GM19239 (cell line): ENCODE measurements at regions not wholly inside any gene's neighbourhood (a gene's known extent, or its start where the extent isn't known, plus 50 kb on each side); places are given as distances from the start of the nearest gene placed in this dataset.

Source experiments
- DNase-seq: peaks from one replicate; pipeline ENCODE4 v3.0.0; 2011; ENCODE audit warnings: low spot score; ENCODE audit not compliant: insufficient read length
- FAIRE-seq: peaks from 2 replicates; lab custom pipeline; 2011; peaks lifted over from hg19 to GRCh38; lab: Jason Lieb, UNC

- FAIRE-seq, result no peak
Measured at GRCh38 chr10:61319386-61320256, 133.6 kb downstream of the TMEM26 start.

GRCh38 chr10:61318429-61318828 is 134.8 kb downstream of the TMEM26 start:
- DNase-seq (no peak), FAIRE-seq (no peak)

More at GRCh38 chr10:61319386-61320256, 133.6 kb downstream of the TMEM26 start:
- no peak for DNase-seq

- no peak for FAIRE-seq
- no peak for DNase-seq
Measured at GRCh38 chr10:61317706-61318105, 135.5 kb downstream of the TMEM26 start.

GRCh38 chr10:61316676-61317265 is 136.4 kb downstream of the TMEM26 start:
- DNase-seq (no peak), FAIRE-seq (no peak)

- DNase-seq (no peak), FAIRE-seq (no peak)
Measured at GRCh38 chr10:61314273-61314672, 138.9 kb downstream of the TMEM26 start.

- no peak for DNase-seq
Measured at GRCh38 chr10:61313460-61313859, 139.7 kb downstream of the TMEM26 start.

GRCh38 chr10:61304746-61305145 is 148.4 kb downstream of the TMEM26 start:
- FAIRE-seq (no peak), DNase-seq (no peak)

More at GRCh38 chr10:61313460-61313859, 139.7 kb downstream of the TMEM26 start:
- no peak for FAIRE-seq

- FAIRE-seq (no peak), DNase-seq (no peak)
Measured at GRCh38 chr10:61302124-61302523, 151.1 kb downstream of the TMEM26 start.

GRCh38 chr10:61301575-61301974 is 151.6 kb downstream of the TMEM26 start:
- FAIRE-seq (no peak), DNase-seq (no peak)

- DNase-seq (no peak), FAIRE-seq (no peak)
Measured at GRCh38 chr10:61299841-61300240, 153.3 kb downstream of the TMEM26 start.

- FAIRE-seq (no peak), DNase-seq (no peak)
Measured at GRCh38 chr10:61299156-61299555, 154.0 kb downstream of the TMEM26 start.

GRCh38 chr10:61298194-61298593 is 155.0 kb downstream of the TMEM26 start:
- no peak for FAIRE-seq
- DNase-seq, result no peak

- DNase-seq (no peak), FAIRE-seq (no peak)
Measured at GRCh38 chr10:61296161-61296560, 157.0 kb downstream of the TMEM26 start.

- no peak for FAIRE-seq
Measured at GRCh38 chr10:61294131-61294530, 159.1 kb downstream of the TMEM26 start.

GRCh38 chr10:61289813-61290212 is 163.4 kb downstream of the TMEM26 start:
- DNase-seq (no peak), FAIRE-seq (no peak)

More at GRCh38 chr10:61294131-61294530, 159.1 kb downstream of the TMEM26 start:
- DNase-seq, result no peak

- FAIRE-seq, result peak; percentile 88
Measured at GRCh38 chr10:61286686-61287085, 166.5 kb downstream of the TMEM26 start.

GRCh38 chr10:61285749-61286148 is 167.4 kb downstream of the TMEM26 start:
- DNase-seq (no peak), FAIRE-seq (no peak)

More at GRCh38 chr10:61286686-61287085, 166.5 kb downstream of the TMEM26 start:
- peak; percentile 46 for DNase-seq

- DNase-seq, result no peak
- peak; percentile 86 for FAIRE-seq
Measured at GRCh38 chr10:61284222-61284890, 168.8 kb downstream of the TMEM26 start.

GRCh38 chr10:61283481-61284221 is 169.5 kb downstream of the TMEM26 start:
- FAIRE-seq (no peak), DNase-seq (no peak)

- FAIRE-seq (peak; percentile 8), DNase-seq (no peak)
Measured at GRCh38 chr10:61283066-61283465, 170.1 kb downstream of the TMEM26 start.
